CD4-positive, alpha-beta T cell (primary cell): ENCODE measurements at regions not wholly inside any gene's neighbourhood (a gene's known extent, or its start where the extent isn't known, plus 50 kb on each side); places are given as distances from the start of the nearest gene placed in this dataset.
"Not testable (repeated sequence)": the region's sequence is repeated elsewhere in the genome, so short reads cannot be mapped to it uniquely, and the experiment has no call there.

Experiments used
- ATAC-seq: fragments of 200-7000 bp; cut with Tn5 transposase; one replicate; pipeline ENCODE4 v1.10.0; 2022; ENCODE audit warnings: mild to moderate bottlenecking; ENCODE audit not compliant: poor library complexity
- CTCF ChIA-PET: fragments of 350-600 bp; sonication (Branson Sonifier 250); formaldehyde crosslinking; loops from one replicate; lab custom pipeline; 2021; ENCODE audit warnings: antibody characterized with exemption, inconsistent platforms; lab: Charles Lee
- POLR2A ChIA-PET: fragments of 350-600 bp; sonication (Branson Sonifier 250); formaldehyde crosslinking; loops from one replicate; lab custom pipeline; 2021; ENCODE audit warnings: antibody characterized with exemption, inconsistent platforms; lab: Charles Lee
- DNase-seq, 14 experiments: peaks; one replicate each; pipeline ENCODE4 v3.0.0-alpha.2; 2013 to 2020; ENCODE audit warnings: mixed read lengths in 2 of 14
- H3K27ac ChIP-seq, 2 donors: one replicate each; pipeline versions ENCODE4 v1.5.1 to v1.7.0; 2013; ENCODE audit warnings: low read length in 2 of 2, low read depth in 1 of 2, mild to moderate bottlenecking in 1 of 2
- H3K27me3 ChIP-seq, 2 experiments: 1 replicate in 1 of 2; 2 replicates in 1 of 2; pipeline versions ENCODE4 v1.6.1 to v1.7.0; 2013; ENCODE audit warnings: low read length in 2 of 2, control low read depth in 1 of 2, mild to moderate bottlenecking in 1 of 2, moderate library complexity in 1 of 2; ENCODE audit not compliant: insufficient read depth in 2 of 2, control insufficient read depth in 1 of 2
- H3K36me3 ChIP-seq: one replicate; pipeline ENCODE4 v1.6.1; 2013; ENCODE audit warnings: low read length, control low read depth; ENCODE audit not compliant: insufficient read depth
- H3K4me1 ChIP-seq: one replicate; pipeline ENCODE4 v1.6.1; 2013; ENCODE audit warnings: low read length, control low read depth; ENCODE audit not compliant: insufficient read depth
- H3K4me3 ChIP-seq: one replicate; pipeline ENCODE4 v1.5.1; 2013; ENCODE audit warnings: mild to moderate bottlenecking, low read length, moderate library complexity
- H3K9me3 ChIP-seq, 2 experiments: 1 replicate in 1 of 2; 2 replicates in 1 of 2; pipeline versions ENCODE4 v1.6.1 to v1.7.0; 2013; ENCODE audit warnings: low read length in 2 of 2, mild to moderate bottlenecking in 2 of 2, control low read depth in 1 of 2, moderate library complexity in 1 of 2; ENCODE audit not compliant: control insufficient read depth in 1 of 2, insufficient read depth in 1 of 2
- H3K27ac Mint-ChIP-seq: one replicate; pipeline ENCODE4 v1.8.0; 2020; ENCODE audit warnings: mixed read lengths
- H3K27me3 Mint-ChIP-seq: one replicate; pipeline ENCODE4 v1.8.0; 2021; ENCODE audit warnings: mixed read lengths
- H3K36me3 Mint-ChIP-seq: one replicate; pipeline ENCODE4 v1.8.0; 2021; ENCODE audit warnings: low read depth, mixed read lengths
- H3K4me1 Mint-ChIP-seq: one replicate; pipeline ENCODE4 v1.8.0; 2021; ENCODE audit warnings: low read depth, mixed read lengths
- H3K4me3 Mint-ChIP-seq: one replicate; pipeline ENCODE4 v1.8.0; 2020; ENCODE audit warnings: mild to moderate bottlenecking, mixed read lengths
- H3K9me3 Mint-ChIP-seq: one replicate; pipeline ENCODE4 v1.8.0; 2020; ENCODE audit warnings: mixed read lengths
- intact Hi-C, 2 experiments: fragments of 100-400 bp; cut with DNase I in 1 of 2; cut with micrococcal nuclease in 1 of 2; formaldehyde crosslinking; loops; one replicate each; pipeline versions ENCODE4 v1.15.1 to v1.9.0; 2023 to 2025; cut with DNase I, micrococcal nuclease
- TF ChIP-seq, protein P1 (sequence below): fragments of 200-600 bp; IDR thresholded peaks from one replicate; pipeline ENCODE4 v1.8.0; 2022; ENCODE audit warnings: antibody characterized with exemption, mild to moderate bottlenecking

DNA sequence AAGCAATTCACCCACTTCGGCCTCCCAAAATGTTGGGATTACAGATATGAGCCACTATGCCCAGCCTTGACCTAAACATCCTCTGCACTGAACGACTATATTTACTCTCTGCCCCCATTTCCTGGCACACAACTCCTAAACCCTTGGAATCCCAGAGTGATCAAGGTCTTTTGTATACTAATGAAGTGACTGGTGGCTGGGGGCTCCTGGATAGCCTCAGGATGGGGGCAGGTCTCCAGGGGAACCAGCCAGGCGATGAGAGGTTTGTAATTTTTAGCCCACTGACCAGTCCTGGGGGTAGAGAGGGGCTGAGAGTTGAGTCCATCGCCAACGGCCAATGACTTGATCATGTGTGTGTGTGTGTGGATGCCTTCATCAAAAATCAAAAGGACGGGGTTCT is 71.1 kb downstream of the FAM50B start:
- ChIA-PET CTCF (no interaction called here), POLR2A (no interaction called here)
- H3K27me3 ChIP-seq: no peaks in the 10 kb centered on the region
- TF ChIP-seq, protein P1, sequence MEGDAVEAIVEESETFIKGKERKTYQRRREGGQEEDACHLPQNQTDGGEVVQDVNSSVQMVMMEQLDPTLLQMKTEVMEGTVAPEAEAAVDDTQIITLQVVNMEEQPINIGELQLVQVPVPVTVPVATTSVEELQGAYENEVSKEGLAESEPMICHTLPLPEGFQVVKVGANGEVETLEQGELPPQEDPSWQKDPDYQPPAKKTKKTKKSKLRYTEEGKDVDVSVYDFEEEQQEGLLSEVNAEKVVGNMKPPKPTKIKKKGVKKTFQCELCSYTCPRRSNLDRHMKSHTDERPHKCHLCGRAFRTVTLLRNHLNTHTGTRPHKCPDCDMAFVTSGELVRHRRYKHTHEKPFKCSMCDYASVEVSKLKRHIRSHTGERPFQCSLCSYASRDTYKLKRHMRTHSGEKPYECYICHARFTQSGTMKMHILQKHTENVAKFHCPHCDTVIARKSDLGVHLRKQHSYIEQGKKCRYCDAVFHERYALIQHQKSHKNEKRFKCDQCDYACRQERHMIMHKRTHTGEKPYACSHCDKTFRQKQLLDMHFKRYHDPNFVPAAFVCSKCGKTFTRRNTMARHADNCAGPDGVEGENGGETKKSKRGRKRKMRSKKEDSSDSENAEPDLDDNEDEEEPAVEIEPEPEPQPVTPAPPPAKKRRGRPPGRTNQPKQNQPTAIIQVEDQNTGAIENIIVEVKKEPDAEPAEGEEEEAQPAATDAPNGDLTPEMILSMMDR: no peak
- no peak overlapping the region for H3K4me3 ChIP-seq
- peaks cover 6% of the 10 kb centered on the region for H3K4me1 ChIP-seq
- Mint-ChIP-seq H3K27ac (no peak overlapping the region), H3K9me3 (no peaks in the 10 kb centered on the region), H3K27me3 (peaks cover 5% of the 10 kb centered on the region), H3K36me3 (no peaks in the 10 kb centered on the region), H3K4me1 (peaks cover 22% of the 10 kb centered on the region), H3K4me3 (no peak overlapping the region)
- intact Hi-C loops: no loop called here
- no peaks in the 10 kb centered on the region for H3K36me3 ChIP-seq
- no peak for ATAC-seq
- no peak overlapping the region for H3K27ac ChIP-seq
- DNase-seq: no peak
- H3K9me3 ChIP-seq: no peaks in the 10 kb centered on the region

DNA sequence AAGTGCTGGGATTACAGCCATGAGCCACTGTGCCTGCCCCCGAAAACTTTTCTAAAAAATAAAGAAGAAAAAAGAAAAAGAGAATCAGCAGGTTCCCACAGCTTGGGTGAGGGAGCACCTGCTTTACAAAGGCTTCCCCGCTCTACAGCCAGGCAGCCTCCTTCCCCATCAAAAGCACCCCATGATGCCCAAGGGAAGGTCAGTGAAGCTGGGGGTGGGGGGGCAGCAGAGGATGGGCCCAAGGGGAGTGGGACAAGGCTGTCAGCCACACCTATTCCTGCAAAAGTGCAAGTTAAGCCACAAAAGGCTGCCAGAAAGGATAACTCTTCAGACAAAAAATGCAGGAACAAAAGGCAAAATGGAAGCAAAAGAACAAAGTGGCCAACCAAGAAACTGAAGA is 72.5 kb downstream of the FAM50B start:
- Histone ChIP-seq H3K27me3 (no peaks in the 10 kb centered on the region), H3K27ac (no peak overlapping the region), H3K9me3 (no peaks in the 10 kb centered on the region), H3K4me1 (no peaks in the 10 kb centered on the region), H3K4me3 (no peak overlapping the region), H3K36me3 (no peaks in the 10 kb centered on the region)
- peaks cover 5% of the 10 kb centered on the region for H3K27me3 Mint-ChIP-seq
- no peaks in the 10 kb centered on the region for H3K9me3 Mint-ChIP-seq
- DNase-seq: no peak
- ChIA-PET POLR2A (no interaction called here), CTCF (no interaction called here)
- ATAC-seq: no peak
- H3K36me3 Mint-ChIP-seq: no peaks in the 10 kb centered on the region
- H3K27ac Mint-ChIP-seq: no peak overlapping the region
- TF ChIP-seq, protein P1: no peak
- H3K4me3 Mint-ChIP-seq: no peak overlapping the region
- peaks cover 9% of the 10 kb centered on the region for H3K4me1 Mint-ChIP-seq
- intact Hi-C loops: no loop called here

- not testable (repeated sequence) for ATAC-seq, H3K36me3 Mint-ChIP-seq, H3K4me3 Mint-ChIP-seq
Measured at GRCh38 chr6:3922619-3923018, 73.4 kb downstream of the FAM50B start.

DNA sequence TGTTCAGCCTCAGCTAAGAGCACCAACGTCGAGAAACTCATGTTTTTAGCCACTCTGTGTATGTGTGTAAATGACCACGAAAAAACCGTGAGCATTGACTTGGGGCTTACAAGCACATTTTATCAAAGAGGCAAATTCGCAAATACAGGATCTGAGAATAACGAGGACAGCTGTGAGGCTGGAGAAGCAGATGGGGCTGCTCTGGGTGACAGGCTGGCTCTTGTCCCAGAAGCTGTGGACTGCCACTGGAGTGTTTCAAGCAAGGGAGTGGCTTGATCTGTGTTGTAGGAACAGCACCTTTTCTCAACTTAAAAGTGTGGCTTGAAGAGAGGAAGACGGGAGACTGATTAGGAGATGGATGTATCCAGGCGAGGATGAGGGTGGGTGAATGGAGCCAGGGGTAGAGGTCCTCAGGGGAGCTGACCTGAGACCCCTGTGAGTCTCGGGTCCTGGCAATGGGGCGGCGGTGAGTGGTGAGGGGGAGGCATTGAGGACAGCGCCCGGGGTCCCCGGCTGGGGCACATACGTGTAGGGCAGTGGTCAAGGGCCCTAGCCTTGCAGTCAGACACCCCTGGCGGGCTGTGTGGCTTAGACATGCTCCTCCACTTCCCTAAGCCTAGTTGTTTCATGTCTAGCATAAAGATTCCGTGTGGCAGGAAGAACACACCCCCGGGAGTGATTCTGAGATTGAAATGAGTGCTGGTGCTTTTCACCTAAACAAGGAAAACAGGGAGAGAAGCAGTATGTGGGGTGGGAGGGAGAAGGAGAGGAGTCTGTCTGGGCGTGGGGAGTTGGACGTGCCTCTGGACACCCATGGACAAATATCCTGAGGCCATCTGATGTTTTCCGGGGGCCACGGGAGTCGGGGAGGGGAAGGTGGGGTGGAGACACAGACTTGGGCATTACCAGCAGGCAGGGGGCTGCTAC is 76.3 kb downstream of the FAM50B start:
- ATAC-seq, CTCF ChIA-PET, H3K9me3 Mint-ChIP-seq, H3K27me3 ChIP-seq, H3K4me1 ChIP-seq, POLR2A ChIA-PET, H3K9me3 ChIP-seq, intact Hi-C loops, DNase-seq, H3K4me3 ChIP-seq, H3K27ac ChIP-seq, H3K27me3 Mint-ChIP-seq, H3K27ac Mint-ChIP-seq, H3K36me3 ChIP-seq, H3K36me3 Mint-ChIP-seq, H3K4me1 Mint-ChIP-seq, H3K4me3 Mint-ChIP-seq: not testable (repeated sequence)

More at GRCh38 chr6:3922619-3923018, 73.4 kb downstream of the FAM50B start:
- H3K4me3 ChIP-seq, intact Hi-C loops, DNase-seq, H3K27me3 Mint-ChIP-seq, H3K36me3 ChIP-seq, H3K27ac ChIP-seq, H3K27ac Mint-ChIP-seq, H3K27me3 ChIP-seq, H3K9me3 ChIP-seq, H3K9me3 Mint-ChIP-seq, H3K4me1 ChIP-seq, H3K4me1 Mint-ChIP-seq, CTCF ChIA-PET: not testable (repeated sequence)
- POLR2A ChIA-PET: interaction anchor here (1.0 kb wide), 1 partner anchor 98 kb away, joined by 3 read pairs; a partner anchor contains a TSS
